ENCODE measurements at regions not wholly inside any gene's neighbourhood (a gene's known extent, or its start where the extent isn't known, plus 50 kb on each side); places are given as distances from the start of the nearest gene placed in this dataset.

- no peak for TF ChIP-seq CTCF (IDR thresholded peaks at IDR 0.05; ENCODE audit: unreplicated experiment)
- H3K27ac Mint-ChIP-seq = peak overlapping the region; percentile 7
Measured at GRCh38 chrX:1075156-1075555, 137.3 kb downstream of the CRLF2 start.

GRCh38 chrX:1074755-1075154 is 137.7 kb downstream of the CRLF2 start:
- TF ChIP-seq CTCF (IDR thresholded peaks at IDR 0.05; ENCODE audit: unreplicated experiment) = no peak
- Mint-ChIP-seq H3K27me3 (peaks cover 14% of the 10 kb centered on the region), H3K9me3 (ENCODE audit: low read depth) (no peaks in the 10 kb centered on the region), H3K4me1 (ENCODE audit: low read depth) (no peaks in the 10 kb centered on the region), H3K4me3 (ENCODE audit: low read depth) (no peak overlapping the region), H3K36me3 (ENCODE audit: insufficient read depth) (no peaks in the 10 kb centered on the region), H3K27ac (peak overlapping the region; percentile 7)
- DNase-seq (ENCODE audit: low spot score, unreplicated experiment) = no peak

More at GRCh38 chrX:1075156-1075555, 137.3 kb downstream of the CRLF2 start:
- Mint-ChIP-seq H3K4me1 (ENCODE audit: low read depth) (no peaks in the 10 kb centered on the region), H3K4me3 (ENCODE audit: low read depth) (no peak overlapping the region), H3K27me3 (peaks cover 14% of the 10 kb centered on the region), H3K9me3 (ENCODE audit: low read depth) (no peaks in the 10 kb centered on the region), H3K36me3 (ENCODE audit: insufficient read depth) (no peaks in the 10 kb centered on the region)
- no peak for DNase-seq (ENCODE audit: low spot score, unreplicated experiment)

GRCh38 chrX:1074172-1074571 is 138.3 kb downstream of the CRLF2 start:
- Mint-ChIP-seq H3K9me3 (ENCODE audit: low read depth) (no peaks in the 10 kb centered on the region), H3K27ac (peak overlapping the region; percentile 88), H3K27me3 (peaks cover 14% of the 10 kb centered on the region), H3K36me3 (ENCODE audit: insufficient read depth) (no peaks in the 10 kb centered on the region), H3K4me3 (ENCODE audit: low read depth) (no peak overlapping the region), H3K4me1 (ENCODE audit: low read depth) (no peaks in the 10 kb centered on the region)
- no peak for DNase-seq (ENCODE audit: low spot score, unreplicated experiment)
- no peak for TF ChIP-seq CTCF (IDR thresholded peaks at IDR 0.05; ENCODE audit: unreplicated experiment)

GRCh38 chrX:1072637-1073377 is 139.6 kb downstream of the CRLF2 start:
- H3K36me3 Mint-ChIP-seq (ENCODE audit: insufficient read depth) = no peaks in the 10 kb centered on the region
- no peak for TF ChIP-seq CTCF (IDR thresholded peaks at IDR 0.05; ENCODE audit: unreplicated experiment)
- no peak for DNase-seq (ENCODE audit: low spot score, unreplicated experiment)
- no peak overlapping the region for H3K27ac Mint-ChIP-seq
- H3K27me3 Mint-ChIP-seq = peaks cover 14% of the 10 kb centered on the region
- no peak overlapping the region for H3K4me3 Mint-ChIP-seq (ENCODE audit: low read depth)
- no peaks in the 10 kb centered on the region for H3K4me1 Mint-ChIP-seq (ENCODE audit: low read depth)
- no peaks in the 10 kb centered on the region for H3K9me3 Mint-ChIP-seq (ENCODE audit: low read depth)

GRCh38 chrX:1071351-1071750 is 141.1 kb downstream of the CRLF2 start:
- Mint-ChIP-seq H3K9me3 (ENCODE audit: low read depth) (no peaks in the 10 kb centered on the region), H3K4me1 (ENCODE audit: low read depth) (no peaks in the 10 kb centered on the region), H3K27ac (no peak overlapping the region), H3K4me3 (ENCODE audit: low read depth) (no peak overlapping the region), H3K36me3 (ENCODE audit: insufficient read depth) (no peaks in the 10 kb centered on the region), H3K27me3 (peaks cover 3% of the 10 kb centered on the region)
- no peak for DNase-seq (ENCODE audit: low spot score, unreplicated experiment)
- no peak for TF ChIP-seq CTCF (IDR thresholded peaks at IDR 0.05; ENCODE audit: unreplicated experiment)
